ENCODE measurements at regions not wholly inside any gene's neighbourhood (a gene's known extent, or its start where the extent isn't known, plus 50 kb on each side); places are given as distances from the start of the nearest gene placed in this dataset.

DNA sequence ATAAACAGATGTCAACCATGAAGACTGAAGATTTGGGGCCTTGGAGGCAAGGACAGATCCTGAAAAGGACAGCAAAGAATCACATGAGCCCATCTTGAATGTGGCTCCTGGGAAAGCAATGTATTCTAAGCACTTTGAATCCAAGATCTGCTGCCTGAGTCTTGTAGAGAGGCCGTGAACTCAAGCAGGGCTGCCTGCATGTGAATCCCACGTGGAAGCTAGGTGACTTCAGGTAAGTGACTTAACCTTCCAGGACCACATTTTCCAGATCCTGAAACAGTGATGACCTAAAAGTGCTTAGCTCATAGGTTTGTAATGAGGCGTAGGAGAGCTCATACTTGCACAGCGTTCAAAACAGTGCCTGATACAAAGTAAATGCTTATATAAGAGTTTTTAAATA is 373.0 kb upstream of the SALL1 start:
- no peak for DNase-seq (ENCODE audit: low read depth, low spot score)
- BruUV-seq (replicated peaks) = no TSS peak
- RAD21 ChIA-PET (ENCODE audit: low non-redundant PET in 1 of 2, low total read pairs in 2 of 2, uncharacterized antibody in 2 of 2, unreplicated experiment in 2 of 2) = no interaction called here
- intact Hi-C loops (cut with micrococcal nuclease) = no loop called here
- H3K27me3 ChIP-seq (ENCODE audit: insufficient read depth, low read length) = no peaks in the 10 kb centered on the region
- ATAC-seq = no peak
- H3K27ac ChIP-seq (ENCODE audit: low read depth, low read length) = no peak overlapping the region
- H3K9ac ChIP-seq (ENCODE audit: low read length) = no peak overlapping the region
- CTCF ChIA-PET = no interaction called here
- H3K4me2 ChIP-seq (ENCODE audit: low read length) = no peak overlapping the region
- no peaks in the 10 kb centered on the region for H3K4me1 ChIP-seq (ENCODE audit: control insufficient read depth in 1 of 2, insufficient read depth in 2 of 2, low read length in 2 of 2)
- no peaks in the 10 kb centered on the region for H3K9me2 ChIP-seq (ENCODE audit: insufficient read depth)
- H2AFZ ChIP-seq (ENCODE audit: low read depth, low read length, poor library complexity, severe bottlenecking) = no peak overlapping the region
- no peaks in the 10 kb centered on the region for H4K20me1 ChIP-seq (ENCODE audit: insufficient read depth)
- POLR2A ChIA-PET = no interaction called here
- H3K9me3 ChIP-seq (ENCODE audit: control insufficient read depth in 1 of 2, insufficient read depth in 1 of 2, low read depth in 1 of 2, low read length in 2 of 2) = peaks cover 0 to 15% of the 10 kb centered on the region in 2 experiments; a peak in 2 of 4 replicates
- no peaks in the 10 kb centered on the region for H3K36me3 ChIP-seq (ENCODE audit: control insufficient read depth in 1 of 2, insufficient read depth in 2 of 2, low read length in 2 of 2)
- H3K79me2 ChIP-seq (ENCODE audit: insufficient read depth, low read length) = no peaks in the 10 kb centered on the region
- no peak overlapping the region for H3K4me3 ChIP-seq (replicated peaks in 1 of 2; ENCODE audit: low read depth in 1 of 2, low read length in 2 of 2)
- no peak for TF ChIP-seq EZH2 (IDR thresholded peaks at IDR 0.05)
- TF ChIP-seq EZH2phosphoT487 (IDR thresholded peaks at IDR 0.05; ENCODE audit: borderline replicate concordance) = no peak
- TF ChIP-seq, protein P1, sequence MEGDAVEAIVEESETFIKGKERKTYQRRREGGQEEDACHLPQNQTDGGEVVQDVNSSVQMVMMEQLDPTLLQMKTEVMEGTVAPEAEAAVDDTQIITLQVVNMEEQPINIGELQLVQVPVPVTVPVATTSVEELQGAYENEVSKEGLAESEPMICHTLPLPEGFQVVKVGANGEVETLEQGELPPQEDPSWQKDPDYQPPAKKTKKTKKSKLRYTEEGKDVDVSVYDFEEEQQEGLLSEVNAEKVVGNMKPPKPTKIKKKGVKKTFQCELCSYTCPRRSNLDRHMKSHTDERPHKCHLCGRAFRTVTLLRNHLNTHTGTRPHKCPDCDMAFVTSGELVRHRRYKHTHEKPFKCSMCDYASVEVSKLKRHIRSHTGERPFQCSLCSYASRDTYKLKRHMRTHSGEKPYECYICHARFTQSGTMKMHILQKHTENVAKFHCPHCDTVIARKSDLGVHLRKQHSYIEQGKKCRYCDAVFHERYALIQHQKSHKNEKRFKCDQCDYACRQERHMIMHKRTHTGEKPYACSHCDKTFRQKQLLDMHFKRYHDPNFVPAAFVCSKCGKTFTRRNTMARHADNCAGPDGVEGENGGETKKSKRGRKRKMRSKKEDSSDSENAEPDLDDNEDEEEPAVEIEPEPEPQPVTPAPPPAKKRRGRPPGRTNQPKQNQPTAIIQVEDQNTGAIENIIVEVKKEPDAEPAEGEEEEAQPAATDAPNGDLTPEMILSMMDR (IDR thresholded peaks at IDR 0.05 in 2 of 3, conservative IDR thresholded peaks at IDR 0.05 in 1 of 3; ENCODE audit: borderline replicate concordance in 1 of 3, insufficient read depth in 1 of 3, low read depth in 2 of 3, low read length in 2 of 3) = no peak
- no peak for TF ChIP-seq ZNF274 (IDR thresholded peaks at IDR 0.05; ENCODE audit: low read depth, low read length)
- no peak for TF ChIP-seq ZFX (IDR thresholded peaks at IDR 0.05)
- no peak for TF ChIP-seq ELF1 (IDR thresholded peaks at IDR 0.05; ENCODE audit: borderline replicate concordance, low read depth)
- TF ChIP-seq, protein P2, sequence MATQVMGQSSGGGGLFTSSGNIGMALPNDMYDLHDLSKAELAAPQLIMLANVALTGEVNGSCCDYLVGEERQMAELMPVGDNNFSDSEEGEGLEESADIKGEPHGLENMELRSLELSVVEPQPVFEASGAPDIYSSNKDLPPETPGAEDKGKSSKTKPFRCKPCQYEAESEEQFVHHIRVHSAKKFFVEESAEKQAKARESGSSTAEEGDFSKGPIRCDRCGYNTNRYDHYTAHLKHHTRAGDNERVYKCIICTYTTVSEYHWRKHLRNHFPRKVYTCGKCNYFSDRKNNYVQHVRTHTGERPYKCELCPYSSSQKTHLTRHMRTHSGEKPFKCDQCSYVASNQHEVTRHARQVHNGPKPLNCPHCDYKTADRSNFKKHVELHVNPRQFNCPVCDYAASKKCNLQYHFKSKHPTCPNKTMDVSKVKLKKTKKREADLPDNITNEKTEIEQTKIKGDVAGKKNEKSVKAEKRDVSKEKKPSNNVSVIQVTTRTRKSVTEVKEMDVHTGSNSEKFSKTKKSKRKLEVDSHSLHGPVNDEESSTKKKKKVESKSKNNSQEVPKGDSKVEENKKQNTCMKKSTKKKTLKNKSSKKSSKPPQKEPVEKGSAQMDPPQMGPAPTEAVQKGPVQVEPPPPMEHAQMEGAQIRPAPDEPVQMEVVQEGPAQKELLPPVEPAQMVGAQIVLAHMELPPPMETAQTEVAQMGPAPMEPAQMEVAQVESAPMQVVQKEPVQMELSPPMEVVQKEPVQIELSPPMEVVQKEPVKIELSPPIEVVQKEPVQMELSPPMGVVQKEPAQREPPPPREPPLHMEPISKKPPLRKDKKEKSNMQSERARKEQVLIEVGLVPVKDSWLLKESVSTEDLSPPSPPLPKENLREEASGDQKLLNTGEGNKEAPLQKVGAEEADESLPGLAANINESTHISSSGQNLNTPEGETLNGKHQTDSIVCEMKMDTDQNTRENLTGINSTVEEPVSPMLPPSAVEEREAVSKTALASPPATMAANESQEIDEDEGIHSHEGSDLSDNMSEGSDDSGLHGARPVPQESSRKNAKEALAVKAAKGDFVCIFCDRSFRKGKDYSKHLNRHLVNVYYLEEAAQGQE (IDR thresholded peaks at IDR 0.05; ENCODE audit: low read depth) = no peak
- TF ChIP-seq, protein P3, sequence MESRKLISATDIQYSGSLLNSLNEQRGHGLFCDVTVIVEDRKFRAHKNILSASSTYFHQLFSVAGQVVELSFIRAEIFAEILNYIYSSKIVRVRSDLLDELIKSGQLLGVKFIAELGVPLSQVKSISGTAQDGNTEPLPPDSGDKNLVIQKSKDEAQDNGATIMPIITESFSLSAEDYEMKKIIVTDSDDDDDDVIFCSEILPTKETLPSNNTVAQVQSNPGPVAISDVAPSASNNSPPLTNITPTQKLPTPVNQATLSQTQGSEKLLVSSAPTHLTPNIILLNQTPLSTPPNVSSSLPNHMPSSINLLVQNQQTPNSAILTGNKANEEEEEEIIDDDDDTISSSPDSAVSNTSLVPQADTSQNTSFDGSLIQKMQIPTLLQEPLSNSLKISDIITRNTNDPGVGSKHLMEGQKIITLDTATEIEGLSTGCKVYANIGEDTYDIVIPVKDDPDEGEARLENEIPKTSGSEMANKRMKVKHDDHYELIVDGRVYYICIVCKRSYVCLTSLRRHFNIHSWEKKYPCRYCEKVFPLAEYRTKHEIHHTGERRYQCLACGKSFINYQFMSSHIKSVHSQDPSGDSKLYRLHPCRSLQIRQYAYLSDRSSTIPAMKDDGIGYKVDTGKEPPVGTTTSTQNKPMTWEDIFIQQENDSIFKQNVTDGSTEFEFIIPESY (IDR thresholded peaks at IDR 0.05; ENCODE audit: extremely low read depth, insufficient replicate concordance, low read length) = no peak
- TF ChIP-seq SRF (IDR thresholded peaks at IDR 0.05; ENCODE audit: low read depth) = no peak
- TF ChIP-seq RAD21 (IDR thresholded peaks at IDR 0.05; ENCODE audit: low read depth) = no peak
- TF ChIP-seq SIN3A (IDR thresholded peaks at IDR 0.05; ENCODE audit: low read depth) = no peak
- TF ChIP-seq JUND (IDR thresholded peaks at IDR 0.05) = no peak
- TF ChIP-seq, protein P4, sequence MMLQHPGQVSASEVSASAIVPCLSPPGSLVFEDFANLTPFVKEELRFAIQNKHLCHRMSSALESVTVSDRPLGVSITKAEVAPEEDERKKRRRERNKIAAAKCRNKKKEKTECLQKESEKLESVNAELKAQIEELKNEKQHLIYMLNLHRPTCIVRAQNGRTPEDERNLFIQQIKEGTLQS (IDR thresholded peaks at IDR 0.05) = no peak
- no peak for TF ChIP-seq POLR2AphosphoS5 (IDR thresholded peaks at IDR 0.05; ENCODE audit: low read depth, low read length)
- TF ChIP-seq SP1 (IDR thresholded peaks at IDR 0.05; ENCODE audit: low read depth) = no peak
- TF ChIP-seq, protein P5, sequence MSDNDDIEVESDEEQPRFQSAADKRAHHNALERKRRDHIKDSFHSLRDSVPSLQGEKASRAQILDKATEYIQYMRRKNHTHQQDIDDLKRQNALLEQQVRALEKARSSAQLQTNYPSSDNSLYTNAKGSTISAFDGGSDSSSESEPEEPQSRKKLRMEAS (IDR thresholded peaks at IDR 0.05) = no peak
- TF ChIP-seq FOSL1 (IDR thresholded peaks at IDR 0.05; ENCODE audit: low read depth) = no peak
